ENCODE measurements at regions not wholly inside any gene's neighbourhood (a gene's known extent, or its start where the extent isn't known, plus 50 kb on each side); places are given as distances from the start of the nearest gene placed in this dataset.

GRCh38 chr6:9566096-9566495, 848.8 kb downstream of the TFAP2A start:
- no peak for TF ChIP-seq CTCF (IDR thresholded peaks at IDR 0.05 in 4 of 5, conservative IDR thresholded peaks at IDR 0.05 in 1 of 5)
- TF ChIP-seq POLR2A (IDR thresholded peaks at IDR 0.05), result no peak

Data from gastrocnemius medialis (tissue), 4 donors.